Vagina (tissue), 2 donors: ENCODE measurements at regions not wholly inside any gene's neighbourhood (a gene's known extent, or its start where the extent isn't known, plus 50 kb on each side); places are given as distances from the start of the nearest gene placed in this dataset.

Source experiments
- POLR2AphosphoS5 ChIP-seq, 2 donors: sonication (generic); formaldehyde crosslinking; IDR thresholded peaks; one replicate each; pipeline ENCODE4 v1.9.0; 2017; ENCODE audit warnings: antibody characterized with exemption in 2 of 2, mild to moderate bottlenecking in 2 of 2, low read depth in 1 of 2; ENCODE audit not compliant: insufficient read depth in 1 of 2
- TF ChIP-seq, protein P1 (sequence below), 3 experiments: fragments of 450-650 bp in 2 of 3; fragments of 200-600 bp in 1 of 3; sonication (generic) in 1 of 3; IDR thresholded peaks; one replicate each; pipeline ENCODE4 v1.5.1; 2017 to 2019; ENCODE audit warnings: antibody characterized with exemption in 3 of 3, mild to moderate bottlenecking in 2 of 3, moderate library complexity in 2 of 3

DNA sequence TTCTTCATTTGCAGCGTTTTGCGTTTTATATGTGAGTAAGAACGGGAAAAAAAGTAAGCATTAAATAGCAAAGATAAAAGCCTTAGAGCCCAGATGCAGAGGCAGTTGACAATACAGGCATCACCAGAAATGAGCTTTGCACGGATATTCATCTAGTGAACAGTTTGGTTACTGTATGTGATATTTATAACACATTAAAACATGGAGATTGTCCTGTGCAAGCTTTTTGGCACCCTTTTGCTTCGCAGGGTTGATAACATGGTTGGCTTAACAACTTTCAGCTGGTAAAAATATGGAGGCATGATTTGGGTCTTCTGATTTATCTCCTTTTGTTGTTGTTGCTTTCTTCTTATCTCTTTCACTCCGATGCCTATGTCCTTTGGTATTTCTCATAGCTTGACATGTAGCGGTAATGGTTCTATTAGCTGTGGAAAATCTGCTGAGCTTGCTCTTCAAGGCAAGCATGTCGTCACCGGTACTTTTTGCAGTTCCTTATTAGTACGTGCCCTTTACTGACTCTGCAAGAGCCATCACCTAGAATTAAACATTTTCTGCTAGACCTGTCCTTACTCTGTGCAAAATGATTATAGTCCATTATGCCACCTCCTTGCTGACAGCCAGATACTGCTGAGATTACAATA is 102.9 kb downstream of the PCDH7 start:
- TF ChIP-seq, protein P1, sequence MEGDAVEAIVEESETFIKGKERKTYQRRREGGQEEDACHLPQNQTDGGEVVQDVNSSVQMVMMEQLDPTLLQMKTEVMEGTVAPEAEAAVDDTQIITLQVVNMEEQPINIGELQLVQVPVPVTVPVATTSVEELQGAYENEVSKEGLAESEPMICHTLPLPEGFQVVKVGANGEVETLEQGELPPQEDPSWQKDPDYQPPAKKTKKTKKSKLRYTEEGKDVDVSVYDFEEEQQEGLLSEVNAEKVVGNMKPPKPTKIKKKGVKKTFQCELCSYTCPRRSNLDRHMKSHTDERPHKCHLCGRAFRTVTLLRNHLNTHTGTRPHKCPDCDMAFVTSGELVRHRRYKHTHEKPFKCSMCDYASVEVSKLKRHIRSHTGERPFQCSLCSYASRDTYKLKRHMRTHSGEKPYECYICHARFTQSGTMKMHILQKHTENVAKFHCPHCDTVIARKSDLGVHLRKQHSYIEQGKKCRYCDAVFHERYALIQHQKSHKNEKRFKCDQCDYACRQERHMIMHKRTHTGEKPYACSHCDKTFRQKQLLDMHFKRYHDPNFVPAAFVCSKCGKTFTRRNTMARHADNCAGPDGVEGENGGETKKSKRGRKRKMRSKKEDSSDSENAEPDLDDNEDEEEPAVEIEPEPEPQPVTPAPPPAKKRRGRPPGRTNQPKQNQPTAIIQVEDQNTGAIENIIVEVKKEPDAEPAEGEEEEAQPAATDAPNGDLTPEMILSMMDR (IDR thresholded peaks at IDR 0.05), result no peak
- TF ChIP-seq POLR2AphosphoS5 (IDR thresholded peaks at IDR 0.05; ENCODE audit: insufficient read depth in 1 of 2, low read depth in 1 of 2), result no peak
